Chondrocyte (in vitro differentiated cells): ENCODE measurements at regions not wholly inside any gene's neighbourhood (a gene's known extent, or its start where the extent isn't known, plus 50 kb on each side); places are given as distances from the start of the nearest gene placed in this dataset.

Source experiments
- DNase-seq: peaks from one replicate; pipeline ENCODE4 v3.0.0; 2021; ENCODE audit warnings: mixed read lengths, low spot score
- H3K27ac Mint-ChIP-seq: one replicate; pipeline ENCODE4 v1.8.0; 2021; ENCODE audit warnings: mild to moderate bottlenecking, moderate library complexity, mixed read lengths; ENCODE audit not compliant: unreplicated experiment
- H3K27me3 Mint-ChIP-seq: 2 replicates; pipeline ENCODE4 v1.8.0; 2021; ENCODE audit warnings: low read depth, mixed read lengths
- H3K36me3 Mint-ChIP-seq: 2 replicates; pipeline ENCODE4 v1.8.0; 2021; ENCODE audit warnings: low read depth, mixed read lengths
- H3K4me1 Mint-ChIP-seq: 2 replicates; pipeline ENCODE4 v1.8.0; 2021; ENCODE audit warnings: low read depth, mild to moderate bottlenecking, mixed read lengths
- H3K4me3 Mint-ChIP-seq: one replicate; pipeline ENCODE4 v1.8.0; 2021; ENCODE audit warnings: mild to moderate bottlenecking, moderate library complexity, mixed read lengths; ENCODE audit not compliant: unreplicated experiment
- H3K9me3 Mint-ChIP-seq: 2 replicates; pipeline ENCODE4 v1.8.0; 2021; ENCODE audit warnings: low read depth, mixed read lengths
- TF ChIP-seq, protein P1 (sequence below): fragments of 200-600 bp; sonication (generic); IDR thresholded peaks from 2 replicates; pipeline ENCODE4 v1.5.0; 2021; ENCODE audit warnings: antibody characterized with exemption, mild to moderate bottlenecking, moderate library complexity

DNA sequence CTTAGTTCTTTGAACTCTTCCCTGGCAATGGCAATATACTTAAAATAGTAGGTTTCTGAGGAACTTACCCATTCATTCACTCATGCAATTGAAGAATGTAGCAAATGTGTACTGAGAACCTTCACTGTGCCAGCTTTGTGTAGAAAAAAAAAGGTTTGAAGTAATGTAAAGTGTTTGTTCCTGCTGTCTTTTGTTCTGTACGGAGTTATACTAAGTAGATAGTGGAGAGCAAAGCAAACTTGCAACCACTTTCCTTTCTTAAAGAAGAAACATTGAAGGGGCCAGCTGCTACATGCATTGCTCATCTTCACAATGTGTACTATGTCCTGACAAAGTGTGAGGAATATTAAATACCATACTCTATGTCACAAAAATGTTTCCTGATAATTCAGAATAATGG is 68.9 kb upstream of the FREM2 start:
- no peaks in the 10 kb centered on the region for H3K4me1 Mint-ChIP-seq
- H3K27me3 Mint-ChIP-seq: no peaks in the 10 kb centered on the region
- no peak for DNase-seq
- no peaks in the 10 kb centered on the region for H3K9me3 Mint-ChIP-seq
- H3K4me3 Mint-ChIP-seq: no peak overlapping the region
- H3K27ac Mint-ChIP-seq: no peak overlapping the region
- no peaks in the 10 kb centered on the region for H3K36me3 Mint-ChIP-seq
- TF ChIP-seq, protein P1, sequence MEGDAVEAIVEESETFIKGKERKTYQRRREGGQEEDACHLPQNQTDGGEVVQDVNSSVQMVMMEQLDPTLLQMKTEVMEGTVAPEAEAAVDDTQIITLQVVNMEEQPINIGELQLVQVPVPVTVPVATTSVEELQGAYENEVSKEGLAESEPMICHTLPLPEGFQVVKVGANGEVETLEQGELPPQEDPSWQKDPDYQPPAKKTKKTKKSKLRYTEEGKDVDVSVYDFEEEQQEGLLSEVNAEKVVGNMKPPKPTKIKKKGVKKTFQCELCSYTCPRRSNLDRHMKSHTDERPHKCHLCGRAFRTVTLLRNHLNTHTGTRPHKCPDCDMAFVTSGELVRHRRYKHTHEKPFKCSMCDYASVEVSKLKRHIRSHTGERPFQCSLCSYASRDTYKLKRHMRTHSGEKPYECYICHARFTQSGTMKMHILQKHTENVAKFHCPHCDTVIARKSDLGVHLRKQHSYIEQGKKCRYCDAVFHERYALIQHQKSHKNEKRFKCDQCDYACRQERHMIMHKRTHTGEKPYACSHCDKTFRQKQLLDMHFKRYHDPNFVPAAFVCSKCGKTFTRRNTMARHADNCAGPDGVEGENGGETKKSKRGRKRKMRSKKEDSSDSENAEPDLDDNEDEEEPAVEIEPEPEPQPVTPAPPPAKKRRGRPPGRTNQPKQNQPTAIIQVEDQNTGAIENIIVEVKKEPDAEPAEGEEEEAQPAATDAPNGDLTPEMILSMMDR: no peak

- no peak for DNase-seq
- Mint-ChIP-seq H3K9me3 (no peaks in the 10 kb centered on the region), H3K27me3 (no peaks in the 10 kb centered on the region), H3K27ac (no peak overlapping the region), H3K4me1 (no peaks in the 10 kb centered on the region), H3K4me3 (no peak overlapping the region), H3K36me3 (no peaks in the 10 kb centered on the region)
- TF ChIP-seq, protein P1: no peak
Observed at GRCh38 chr13:38618336-38618735, 68.5 kb upstream of the FREM2 start.

- Mint-ChIP-seq H3K9me3 (no peaks in the 10 kb centered on the region), H3K36me3 (no peaks in the 10 kb centered on the region), H3K4me1 (no peaks in the 10 kb centered on the region), H3K4me3 (no peak overlapping the region), H3K27ac (no peak overlapping the region), H3K27me3 (no peaks in the 10 kb centered on the region)
- TF ChIP-seq, protein P1: no peak
- DNase-seq: no peak
Observed at GRCh38 chr13:38618881-38619280, 68.0 kb upstream of the FREM2 start.

DNA sequence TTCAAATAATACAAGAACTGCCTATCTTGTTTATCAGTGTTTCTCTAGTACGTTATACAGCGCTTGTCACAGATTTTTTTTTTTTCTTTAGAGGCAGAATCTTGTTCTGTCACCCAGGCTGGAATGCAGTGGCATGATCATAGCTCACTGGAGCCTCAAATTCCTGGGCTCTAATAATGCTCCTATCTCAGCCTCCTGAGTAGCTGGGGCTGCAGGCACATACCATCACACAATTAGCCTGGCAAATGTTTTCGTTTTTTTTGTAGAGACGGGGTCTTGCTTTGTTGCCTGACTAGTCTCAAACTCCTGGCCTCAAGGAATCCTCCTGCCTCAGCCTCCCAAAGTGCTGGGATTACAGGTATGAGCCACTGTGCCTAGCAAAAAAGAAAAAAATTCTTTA is 66.0 kb upstream of the FREM2 start:
- DNase-seq: no peak
- no peak overlapping the region for H3K4me3 Mint-ChIP-seq
- H3K27ac Mint-ChIP-seq: no peak overlapping the region
- H3K36me3 Mint-ChIP-seq: no peaks in the 10 kb centered on the region
- H3K9me3 Mint-ChIP-seq: no peaks in the 10 kb centered on the region
- no peaks in the 10 kb centered on the region for H3K4me1 Mint-ChIP-seq
- TF ChIP-seq, protein P1: no peak
- no peaks in the 10 kb centered on the region for H3K27me3 Mint-ChIP-seq

DNA sequence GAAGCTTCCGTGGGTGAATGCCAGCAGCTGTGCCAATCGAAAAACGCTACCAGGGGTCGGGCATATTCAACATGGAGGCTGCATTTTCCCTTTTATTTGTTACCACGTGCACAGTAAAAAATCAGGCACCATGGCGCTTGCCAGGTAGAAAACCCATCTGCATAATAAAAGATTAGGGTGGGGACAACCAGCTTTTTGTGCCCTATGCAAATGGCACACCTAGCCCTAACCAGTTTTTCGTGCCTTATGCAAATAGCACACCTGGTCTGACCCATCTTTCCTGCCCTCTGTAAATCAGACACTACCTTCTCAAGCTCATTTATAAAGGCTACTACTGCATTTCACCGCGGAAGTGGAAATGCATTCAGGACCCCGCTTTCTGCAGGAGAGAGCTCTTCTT is 62.1 kb upstream of the FREM2 start:
- H3K36me3 Mint-ChIP-seq: no peaks in the 10 kb centered on the region
- H3K4me3 Mint-ChIP-seq: no peak overlapping the region
- H3K27ac Mint-ChIP-seq: no peak overlapping the region
- DNase-seq: no peak
- H3K9me3 Mint-ChIP-seq: no peaks in the 10 kb centered on the region
- H3K27me3 Mint-ChIP-seq: no peaks in the 10 kb centered on the region
- H3K4me1 Mint-ChIP-seq: peaks cover 4% of the 10 kb centered on the region
- TF ChIP-seq, protein P1: no peak
